ENCODE measurements at regions not wholly inside any gene's neighbourhood (a gene's known extent, or its start where the extent isn't known, plus 50 kb on each side); places are given as distances from the start of the nearest gene placed in this dataset.

DNA sequence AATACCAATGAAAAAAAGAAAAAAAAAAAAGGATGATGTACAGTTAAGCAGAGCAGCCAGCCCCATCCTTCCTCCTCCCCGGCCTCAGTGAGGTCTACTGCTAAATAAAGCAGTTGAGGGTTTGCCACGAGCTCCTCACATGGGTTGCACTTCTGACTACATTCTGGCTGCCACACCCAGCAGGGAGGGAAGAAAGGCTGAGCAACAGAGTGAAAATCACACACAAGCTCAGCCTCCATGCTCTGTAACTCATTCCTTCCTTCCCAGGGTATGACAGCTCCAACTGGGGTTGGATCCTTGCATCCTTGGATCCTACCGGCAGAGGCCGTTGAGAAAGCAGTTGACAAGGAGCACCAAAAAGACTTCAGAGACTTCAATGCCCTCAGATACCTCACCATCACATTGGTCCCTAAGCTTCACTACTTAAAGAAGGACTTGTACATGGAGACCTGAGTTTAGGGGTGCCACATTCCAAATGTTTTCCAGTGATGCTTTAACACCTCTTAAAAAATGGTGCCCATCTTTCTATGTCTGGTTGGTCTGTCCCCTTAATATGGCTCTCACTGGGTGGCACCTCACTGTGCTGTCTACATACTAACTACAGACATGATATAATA lies 52.9 kb upstream of the PIK3CG start:
- DNase-seq = no peak

DNA sequence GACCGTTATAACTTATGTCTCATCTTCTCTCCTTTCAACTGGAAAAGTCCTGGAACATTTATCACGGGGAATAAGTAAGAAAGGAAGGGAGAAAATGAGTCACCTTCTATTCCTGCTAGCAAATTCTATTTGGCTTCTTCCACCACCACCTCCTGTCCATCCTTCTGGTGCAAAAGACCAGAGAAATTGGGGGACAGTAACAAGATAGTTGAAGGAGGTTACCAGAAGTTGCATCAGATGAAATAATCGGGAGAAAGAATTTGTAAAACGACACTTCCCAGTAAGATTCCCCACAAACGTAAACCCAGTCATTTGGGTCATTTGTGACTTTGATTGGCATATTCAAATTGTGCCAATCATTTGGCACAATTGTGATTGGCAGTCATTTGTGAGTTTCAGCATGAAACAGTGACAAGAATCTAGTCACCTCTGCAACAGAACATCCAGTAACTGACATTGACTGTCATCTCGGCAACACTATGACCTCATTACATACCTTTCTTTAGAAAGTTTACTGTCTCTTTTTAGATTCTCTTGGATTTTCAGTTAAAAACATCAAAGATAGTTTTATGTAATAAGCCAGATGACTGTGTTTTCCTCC lies 51.3 kb upstream of the PIK3CG start:
- no peak for DNase-seq

DNA sequence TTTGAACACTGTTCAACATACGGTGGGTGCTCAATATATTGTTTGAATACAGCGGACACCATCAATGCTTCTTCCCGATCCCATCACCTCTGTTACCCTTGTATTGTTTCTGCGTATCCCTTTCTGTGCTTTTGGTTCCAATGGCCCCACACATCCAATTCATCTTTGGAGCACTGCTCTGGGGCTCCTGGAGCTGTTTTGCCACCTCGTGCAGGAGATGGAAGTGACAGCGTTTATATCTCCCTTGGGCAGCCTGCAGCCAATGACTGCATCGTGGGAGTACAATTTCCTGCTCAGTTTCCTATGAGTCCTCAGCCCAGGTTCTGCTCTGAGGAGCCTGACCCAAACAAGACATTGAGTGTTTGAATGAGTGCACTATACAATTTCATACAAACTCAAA lies 50.2 kb upstream of the PIK3CG start:
- DNase-seq = no peak
